ENCODE measurements at regions not wholly inside any gene's neighbourhood (a gene's known extent, or its start where the extent isn't known, plus 50 kb on each side); places are given as distances from the start of the nearest gene placed in this dataset.
A peak's percentile ranks its signal among the peaks of the same experiment; 100 is the strongest.

DNA sequence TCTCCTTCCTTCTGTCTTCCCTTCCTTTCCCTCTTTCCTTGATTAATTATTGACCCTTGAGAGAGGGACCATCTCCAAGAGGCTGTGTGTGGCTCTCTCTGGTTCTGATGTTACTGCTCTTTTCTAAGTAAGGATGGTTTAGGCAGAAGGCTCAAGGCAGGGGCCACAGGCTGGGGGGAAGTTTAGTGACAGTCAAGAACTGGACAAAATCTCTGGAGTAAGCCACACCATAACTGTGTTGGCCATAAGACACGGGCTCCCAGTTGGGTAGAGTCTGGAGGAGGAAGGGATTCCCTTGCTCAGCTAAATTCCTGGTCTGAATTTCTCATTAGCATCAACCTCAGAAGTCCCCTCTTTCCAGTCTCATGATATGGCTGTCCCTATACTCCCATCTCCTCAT lies 74.7 kb downstream of the BUD13 start:
- H3K4me3 ChIP-seq, result no peak overlapping the region
- H3K27me3 ChIP-seq, result no peaks in the 10 kb centered on the region
- DNase-seq, result no peak
- WGBS, 2 donors, result 67 to 74% methylated on average over 1 of the region's 1 CpG
- H3K9me3 ChIP-seq, result no peaks in the 10 kb centered on the region
- no peaks in the 10 kb centered on the region for H3K4me1 ChIP-seq
- no peak overlapping the region for H3K27ac ChIP-seq
- TF ChIP-seq, protein P1, sequence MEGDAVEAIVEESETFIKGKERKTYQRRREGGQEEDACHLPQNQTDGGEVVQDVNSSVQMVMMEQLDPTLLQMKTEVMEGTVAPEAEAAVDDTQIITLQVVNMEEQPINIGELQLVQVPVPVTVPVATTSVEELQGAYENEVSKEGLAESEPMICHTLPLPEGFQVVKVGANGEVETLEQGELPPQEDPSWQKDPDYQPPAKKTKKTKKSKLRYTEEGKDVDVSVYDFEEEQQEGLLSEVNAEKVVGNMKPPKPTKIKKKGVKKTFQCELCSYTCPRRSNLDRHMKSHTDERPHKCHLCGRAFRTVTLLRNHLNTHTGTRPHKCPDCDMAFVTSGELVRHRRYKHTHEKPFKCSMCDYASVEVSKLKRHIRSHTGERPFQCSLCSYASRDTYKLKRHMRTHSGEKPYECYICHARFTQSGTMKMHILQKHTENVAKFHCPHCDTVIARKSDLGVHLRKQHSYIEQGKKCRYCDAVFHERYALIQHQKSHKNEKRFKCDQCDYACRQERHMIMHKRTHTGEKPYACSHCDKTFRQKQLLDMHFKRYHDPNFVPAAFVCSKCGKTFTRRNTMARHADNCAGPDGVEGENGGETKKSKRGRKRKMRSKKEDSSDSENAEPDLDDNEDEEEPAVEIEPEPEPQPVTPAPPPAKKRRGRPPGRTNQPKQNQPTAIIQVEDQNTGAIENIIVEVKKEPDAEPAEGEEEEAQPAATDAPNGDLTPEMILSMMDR (IDR thresholded peaks at IDR 0.05), result no peak
- TF ChIP-seq EP300 (IDR thresholded peaks at IDR 0.05) (no peak), POLR2A (IDR thresholded peaks at IDR 0.05) (no peak), POLR2AphosphoS5 (IDR thresholded peaks at IDR 0.05) (no peak)
- no peaks in the 10 kb centered on the region for H3K36me3 ChIP-seq
- intact Hi-C loops (cut with DNase I), result loop anchor here (10.0 kb wide), 3 partner anchors 423 to 703 kb away; no protein-coding TSS in a partner anchor

DNA sequence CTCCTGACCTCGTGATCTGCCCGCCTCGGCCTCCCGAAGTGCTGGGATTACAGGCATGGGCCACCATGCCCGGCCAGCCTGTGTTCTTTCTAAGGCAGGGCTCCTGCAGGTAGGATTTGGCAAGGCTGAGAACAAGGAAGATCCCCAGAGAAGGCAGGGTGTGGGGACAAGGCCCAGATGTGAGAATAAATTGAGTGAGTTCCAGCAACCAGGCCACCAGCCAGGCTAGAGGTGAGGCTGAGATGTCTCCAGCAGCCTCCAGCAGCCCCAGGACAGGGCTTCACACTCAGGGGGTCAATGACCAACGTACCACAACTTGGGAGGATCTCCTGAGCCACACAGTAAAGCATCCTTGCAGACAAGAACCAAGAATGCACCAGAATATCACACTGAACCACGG lies 75.1 kb downstream of the BUD13 start:
- H3K4me3 ChIP-seq, result no peak overlapping the region
- no peaks in the 10 kb centered on the region for H3K36me3 ChIP-seq
- no peaks in the 10 kb centered on the region for H3K4me1 ChIP-seq
- intact Hi-C loops (cut with DNase I), result loop anchor here (10.0 kb wide), 3 partner anchors 423 to 703 kb away; no protein-coding TSS in a partner anchor
- TF ChIP-seq EP300 (IDR thresholded peaks at IDR 0.05) (no peak), POLR2A (IDR thresholded peaks at IDR 0.05) (no peak), POLR2AphosphoS5 (IDR thresholded peaks at IDR 0.05) (no peak)
- TF ChIP-seq, protein P1 (IDR thresholded peaks at IDR 0.05), result no peak
- H3K27ac ChIP-seq, result no peak overlapping the region
- no peaks in the 10 kb centered on the region for H3K27me3 ChIP-seq
- 74 to 81% methylated on average over 7 of the region's 7 CpGs for WGBS, 2 donors
- H3K9me3 ChIP-seq, result no peaks in the 10 kb centered on the region
- DNase-seq, result peak; percentile 21

DNA sequence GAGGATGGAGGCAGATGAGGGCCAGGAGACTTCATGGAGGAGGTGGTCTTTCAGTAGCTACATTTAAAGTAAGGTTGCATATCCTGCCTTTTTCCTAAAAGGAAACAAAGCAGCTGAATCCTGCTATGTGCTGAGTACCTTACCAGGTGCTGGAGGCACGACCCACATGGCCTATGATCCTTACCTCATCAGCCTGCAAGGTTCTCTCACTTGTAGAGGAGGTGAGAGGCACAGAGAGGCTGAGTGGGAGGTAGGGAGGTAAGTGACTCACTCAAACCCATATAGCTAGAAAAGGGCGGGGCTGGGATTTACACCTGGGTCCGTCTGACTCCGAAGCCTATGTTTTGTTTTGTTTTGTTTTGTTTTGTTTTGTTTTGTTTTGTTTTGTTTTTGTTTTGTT lies 75.8 kb downstream of the BUD13 start:
- 22 to 63% methylated on average over 4 of the region's 4 CpGs for WGBS, 2 donors
- intact Hi-C loops (cut with DNase I), result loop anchor here (10.0 kb wide), 3 partner anchors 422 to 702 kb away; no protein-coding TSS in a partner anchor
- H3K36me3 ChIP-seq, result no peaks in the 10 kb centered on the region
- H3K27ac ChIP-seq, result no peak overlapping the region
- H3K4me3 ChIP-seq, result no peak overlapping the region
- no peak for DNase-seq
- H3K27me3 ChIP-seq, result no peaks in the 10 kb centered on the region
- TF ChIP-seq POLR2AphosphoS5 (IDR thresholded peaks at IDR 0.05) (no peak), POLR2A (IDR thresholded peaks at IDR 0.05) (no peak), EP300 (IDR thresholded peaks at IDR 0.05) (no peak)
- TF ChIP-seq, protein P1 (IDR thresholded peaks at IDR 0.05), result no peak
- H3K9me3 ChIP-seq, result no peaks in the 10 kb centered on the region
- H3K4me1 ChIP-seq, result no peaks in the 10 kb centered on the region

DNA sequence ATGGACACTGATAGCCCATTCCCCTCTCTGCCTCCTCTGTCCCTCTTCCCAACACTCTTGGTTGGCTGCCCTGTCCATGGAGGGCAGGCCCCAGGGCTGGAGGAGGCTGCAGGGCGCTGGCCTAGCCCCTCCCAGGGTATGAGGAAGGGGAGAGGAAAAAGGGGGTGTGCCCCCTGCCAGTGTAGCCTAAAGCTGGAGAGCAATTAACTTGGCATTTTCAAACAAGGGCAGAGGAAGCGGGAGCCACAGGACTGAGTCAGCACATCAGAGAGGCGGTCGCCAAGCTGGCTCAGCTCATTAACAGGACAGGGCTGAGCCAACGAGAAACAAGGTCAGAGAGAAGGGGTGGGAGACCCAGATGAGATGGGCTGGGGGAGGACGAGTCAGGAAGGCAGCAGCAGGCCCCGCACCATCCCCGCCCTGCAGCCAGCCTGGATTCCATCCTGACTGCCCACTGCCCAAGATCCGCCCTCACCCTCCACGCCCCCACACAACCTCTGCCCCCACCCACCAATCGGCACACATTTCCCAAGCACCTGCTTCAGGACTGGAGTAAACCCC lies 76.3 kb downstream of the BUD13 start:
- WGBS, 2 donors, result 43 to 45% methylated on average over 11 of the region's 11 CpGs
- Histone ChIP-seq H3K36me3 (no peaks in the 10 kb centered on the region), H3K27ac (no peak overlapping the region), H3K27me3 (no peaks in the 10 kb centered on the region), H3K4me3 (no peak overlapping the region), H3K9me3 (no peaks in the 10 kb centered on the region), H3K4me1 (no peaks in the 10 kb centered on the region)
- intact Hi-C loops (cut with DNase I), result loop anchor here (10.0 kb wide), 3 partner anchors 422 to 702 kb away; no protein-coding TSS in a partner anchor
- TF ChIP-seq, protein P1 (IDR thresholded peaks at IDR 0.05), result no peak
- TF ChIP-seq POLR2A (IDR thresholded peaks at IDR 0.05), result no peak
- peak; percentile 37 for DNase-seq
